ENCODE measurements at regions not wholly inside any gene's neighbourhood (a gene's known extent, or its start where the extent isn't known, plus 50 kb on each side); places are given as distances from the start of the nearest gene placed in this dataset.
"Not testable (repeated sequence)": the region's sequence is repeated elsewhere in the genome, so short reads cannot be mapped to it uniquely, and the experiment has no call there.

- no peak for DNase-seq (ENCODE audit: low read depth in 1 of 2, low spot score in 1 of 2)
Observed at GRCh38 chr5:135095871-135096270, 61.8 kb upstream of the PITX1 start.

- no peak for DNase-seq (ENCODE audit: low read depth in 1 of 2, low spot score in 1 of 2)
Observed at GRCh38 chr5:135095052-135095715, 61.2 kb upstream of the PITX1 start.

DNA sequence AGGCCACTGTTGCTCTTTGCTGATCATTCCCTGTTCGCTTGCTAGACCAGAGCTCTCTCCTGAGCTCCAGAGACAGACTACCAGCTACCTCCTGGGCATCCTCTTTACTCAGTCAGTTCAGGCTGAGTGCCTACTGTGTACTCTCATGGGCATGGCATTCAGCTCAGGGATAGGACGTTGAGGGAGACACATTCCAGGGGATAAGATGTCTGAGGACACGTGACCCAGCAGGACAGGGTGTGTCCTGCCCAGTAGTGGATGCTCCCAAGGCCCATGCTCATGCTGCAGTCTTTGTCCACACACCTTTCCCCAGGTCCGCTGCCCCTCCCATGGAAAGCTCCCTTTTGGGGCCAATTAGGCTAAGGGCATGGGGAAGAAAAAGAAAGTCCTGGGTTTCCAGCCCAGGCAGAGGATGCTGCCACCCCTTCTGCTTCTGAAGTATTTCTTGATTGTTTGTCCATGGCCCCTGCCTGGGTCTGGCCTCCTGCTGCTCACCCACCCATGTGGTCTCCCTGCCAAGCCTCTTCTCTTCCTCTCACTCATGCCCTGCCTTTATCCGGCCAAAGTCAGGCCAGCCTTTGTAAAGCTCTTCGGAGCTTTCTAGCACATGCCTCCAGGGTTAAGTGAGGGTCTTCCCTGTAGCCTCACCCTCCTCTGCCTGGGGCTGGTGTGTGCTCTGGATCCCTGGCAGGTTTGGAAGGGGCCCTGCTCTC is 60.5 kb upstream of the PITX1 start:
- no peak for DNase-seq (ENCODE audit: low read depth in 1 of 2, low spot score in 1 of 2)

DNA sequence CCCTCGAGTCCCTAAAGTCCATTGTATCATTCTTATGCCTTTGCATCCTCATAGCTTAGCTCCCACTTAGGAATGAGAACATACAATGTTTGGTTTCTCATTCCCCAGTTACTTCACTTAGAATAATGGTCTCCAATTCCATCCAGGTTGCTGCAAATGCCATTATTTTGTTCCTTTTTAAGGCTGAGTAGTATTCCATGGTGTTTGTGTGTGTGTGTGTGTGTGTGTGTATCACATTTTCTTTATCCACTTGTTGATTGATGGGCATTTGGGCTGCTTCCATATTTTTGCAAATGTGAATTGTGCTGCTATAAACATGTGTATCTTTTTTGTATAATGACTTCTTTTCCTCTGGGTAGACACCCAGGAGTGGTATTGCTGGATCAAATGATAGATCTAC is 59.5 kb upstream of the PITX1 start:
- DNase-seq (ENCODE audit: low read depth in 1 of 2, low spot score in 1 of 2) = not testable (repeated sequence)

DNA sequence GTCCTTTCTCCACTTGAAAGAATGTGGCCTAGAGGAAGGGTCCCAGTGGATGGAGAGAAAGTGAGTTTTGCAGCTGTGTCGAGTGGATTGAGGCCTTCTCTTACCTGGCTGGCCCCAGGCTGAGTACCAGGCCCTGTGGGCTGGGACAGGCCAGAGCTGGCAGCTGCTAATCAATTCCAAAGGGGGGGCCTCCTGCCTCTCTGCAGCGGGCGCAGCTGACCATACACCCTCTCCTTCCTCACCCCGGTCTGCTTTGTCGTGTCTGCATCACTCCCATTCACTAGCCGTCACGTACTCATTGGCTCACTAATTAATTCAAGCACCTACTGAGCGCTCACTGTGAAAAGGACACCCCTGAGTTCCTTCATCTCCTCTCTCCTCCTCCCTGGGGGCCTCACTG is 58.4 kb upstream of the PITX1 start:
- no peak for DNase-seq (ENCODE audit: low read depth in 1 of 2, low spot score in 1 of 2)

DNA sequence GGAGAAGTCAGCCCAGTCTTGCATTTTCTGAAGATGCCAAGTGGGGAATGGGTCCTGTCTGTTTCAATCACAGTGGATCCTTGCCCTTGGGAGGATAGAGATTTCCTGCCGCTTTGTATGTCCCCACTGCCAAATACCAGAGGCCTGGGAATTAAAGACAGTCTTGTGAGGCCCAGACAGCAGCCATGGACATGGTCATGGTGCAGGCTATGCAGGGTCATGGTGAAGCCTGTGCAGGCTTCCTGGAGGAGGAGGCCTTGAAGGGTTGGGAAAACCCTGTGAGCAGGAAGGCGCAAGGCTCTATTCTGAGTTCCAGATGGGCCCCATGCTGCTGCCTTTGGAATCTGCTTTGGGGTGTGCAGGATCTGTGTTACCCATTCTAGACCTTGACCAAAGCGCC is 57.3 kb upstream of the PITX1 start:
- DNase-seq (ENCODE audit: low read depth in 1 of 2, low spot score in 1 of 2) = no peak

- no peak for DNase-seq (ENCODE audit: low read depth in 1 of 2, low spot score in 1 of 2)
Observed at GRCh38 chr5:135089912-135090311, 55.9 kb upstream of the PITX1 start.

DNA sequence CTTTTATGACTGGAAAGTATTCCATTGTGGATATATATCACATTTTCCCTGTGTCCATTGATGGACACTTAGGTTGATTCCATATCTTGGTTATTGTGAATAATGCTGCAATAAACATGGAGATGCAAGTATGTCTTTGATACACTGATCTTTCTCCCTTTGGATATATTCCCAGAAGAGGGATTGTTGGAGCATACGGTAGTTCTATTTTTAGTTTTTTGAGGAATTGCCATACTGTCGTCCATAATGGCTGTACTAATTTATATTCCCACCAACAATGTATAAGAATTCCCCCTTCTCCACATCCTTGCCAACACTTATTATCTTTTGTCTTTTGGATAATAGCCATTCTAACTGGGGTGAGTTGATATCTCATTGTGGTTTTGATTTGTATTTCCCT is 54.9 kb upstream of the PITX1 start:
- DNase-seq (ENCODE audit: low read depth in 1 of 2, low spot score in 1 of 2) = no peak

GRCh38 chr5:135087950-135088349 is 53.9 kb upstream of the PITX1 start:
- DNase-seq (ENCODE audit: low read depth in 1 of 2, low spot score in 1 of 2) = no peak

DNA sequence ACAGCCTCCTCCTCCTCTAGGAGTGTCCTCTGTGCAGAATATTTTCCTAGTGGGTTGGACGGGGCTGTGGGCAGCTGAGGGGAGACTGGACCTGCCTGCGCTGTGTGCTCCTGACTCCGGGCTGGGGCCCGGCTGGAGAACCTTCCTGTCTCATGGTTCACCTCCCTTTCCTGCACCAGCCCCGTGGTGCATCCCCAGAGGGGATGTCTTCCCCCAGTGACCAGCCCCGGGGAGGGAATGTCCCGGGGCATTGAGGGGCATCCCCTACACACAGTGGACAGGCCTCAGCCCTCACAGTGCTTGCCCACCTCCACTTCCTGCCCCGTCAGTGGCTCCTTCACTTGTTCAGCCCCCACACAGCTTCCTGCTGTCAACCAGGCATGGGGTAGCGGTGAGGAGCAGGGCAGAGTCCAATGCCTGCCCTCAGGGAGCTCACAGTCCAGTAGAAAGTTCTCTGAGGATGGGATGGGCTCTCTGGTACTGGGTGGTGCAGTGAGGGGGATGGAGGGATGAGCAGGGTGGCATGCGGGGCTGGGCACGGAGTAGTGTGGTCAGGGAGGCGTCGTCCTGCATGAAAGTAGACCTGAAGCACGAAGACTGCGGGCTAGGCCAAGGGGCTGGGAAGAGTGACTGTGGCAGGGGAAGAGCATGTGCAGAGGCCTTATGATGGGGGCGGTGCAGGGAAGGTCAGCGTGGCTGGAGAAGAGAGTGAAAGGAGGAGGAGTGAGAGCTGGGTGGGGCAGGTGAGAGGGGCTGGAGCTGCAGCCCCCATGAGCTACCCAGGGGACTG is 52.1 kb upstream of the PITX1 start:
- DNase-seq (ENCODE audit: low read depth in 1 of 2, low spot score in 1 of 2) = no peak

GRCh38 chr5:135085133-135085935 is 51.3 kb upstream of the PITX1 start:
- DNase-seq (ENCODE audit: low read depth in 1 of 2, low spot score in 1 of 2) = no peak
